Astrocyte (in vitro differentiated cells and primary cell): ENCODE measurements at regions not wholly inside any gene's neighbourhood (a gene's known extent, or its start where the extent isn't known, plus 50 kb on each side); places are given as distances from the start of the nearest gene placed in this dataset.

ENCODE experiments used
- DNase-seq: peaks from one replicate; pipeline ENCODE4 v3.0.0-alpha.2; 2010; ENCODE audit warnings: low read depth
- FAIRE-seq: peaks from 2 replicates; lab custom pipeline; 2011; peaks lifted over from hg19 to GRCh38; lab: Jason Lieb, UNC
- H2AFZ ChIP-seq: 2 replicates; pipeline ENCODE4 v1.6.0; 2012; ENCODE audit warnings: low read depth, low read length, inconsistent platforms
- H3K27ac ChIP-seq: 2 replicates; pipeline ENCODE4 v1.5.1; 2011; ENCODE audit warnings: low read depth, low read length, inconsistent platforms
- H3K27me3 ChIP-seq: 2 replicates; pipeline ENCODE4 v1.6.0; 2011; ENCODE audit warnings: low read length, inconsistent platforms; ENCODE audit not compliant: insufficient read depth
- H3K36me3 ChIP-seq: 2 replicates; pipeline ENCODE4 v1.5.1; 2011; ENCODE audit warnings: low read length, inconsistent platforms; ENCODE audit not compliant: insufficient read depth
- H3K4me1 ChIP-seq: 2 replicates; pipeline ENCODE4 v1.5.1; 2011; ENCODE audit warnings: low read length, inconsistent platforms; ENCODE audit not compliant: insufficient read depth
- H3K4me2 ChIP-seq: 2 replicates; pipeline ENCODE4 v1.6.0; 2012; ENCODE audit warnings: low read length, inconsistent platforms
- H3K4me3 ChIP-seq: 2 replicates; pipeline ENCODE4 v1.5.1; 2011; ENCODE audit warnings: low read depth, mild to moderate bottlenecking, low read length, inconsistent platforms; ENCODE audit not compliant: insufficient read depth
- H3K79me2 ChIP-seq: 2 replicates; pipeline ENCODE4 v1.6.0; 2012; ENCODE audit warnings: mild to moderate bottlenecking, low read length, inconsistent platforms; ENCODE audit not compliant: insufficient read depth
- H3K9ac ChIP-seq: 2 replicates; pipeline ENCODE4 v1.6.0; 2012; ENCODE audit warnings: mild to moderate bottlenecking, low read length, inconsistent platforms
- H3K9me3 ChIP-seq: 2 replicates; pipeline ENCODE4 v1.5.1; 2012; ENCODE audit warnings: low read depth, mild to moderate bottlenecking, low read length, inconsistent platforms; ENCODE audit not compliant: insufficient read depth
- H4K20me1 ChIP-seq: 2 replicates; pipeline ENCODE4 v1.6.0; 2012; ENCODE audit warnings: low read length, inconsistent platforms; ENCODE audit not compliant: insufficient read depth
- H3K27ac Mint-ChIP-seq: one replicate; pipeline ENCODE4 v1.8.0; 2021; ENCODE audit warnings: mild to moderate bottlenecking, mixed read lengths; ENCODE audit not compliant: unreplicated experiment
- H3K27me3 Mint-ChIP-seq: one replicate; pipeline ENCODE4 v1.8.0; 2021; ENCODE audit warnings: low read depth, mixed read lengths; ENCODE audit not compliant: unreplicated experiment
- H3K36me3 Mint-ChIP-seq: one replicate; pipeline ENCODE4 v1.8.0; 2021; ENCODE audit warnings: low read depth, mixed read lengths; ENCODE audit not compliant: unreplicated experiment
- H3K4me1 Mint-ChIP-seq: one replicate; pipeline ENCODE4 v1.8.0; 2021; ENCODE audit warnings: low read depth, mixed read lengths; ENCODE audit not compliant: unreplicated experiment
- H3K4me3 Mint-ChIP-seq: one replicate; pipeline ENCODE4 v1.8.0; 2021; ENCODE audit warnings: mild to moderate bottlenecking, moderate library complexity, mixed read lengths; ENCODE audit not compliant: unreplicated experiment
- H3K9me3 Mint-ChIP-seq: one replicate; pipeline ENCODE4 v1.8.0; 2021; ENCODE audit warnings: mild to moderate bottlenecking, mixed read lengths; ENCODE audit not compliant: unreplicated experiment
- EZH2 ChIP-seq: IDR thresholded peaks from 2 replicates; pipeline ENCODE4 v1.6.1; 2012; ENCODE audit warnings: mild to moderate bottlenecking, low read length, inconsistent platforms; ENCODE audit not compliant: insufficient read depth
- TF ChIP-seq, protein P1 (sequence below): IDR thresholded peaks from 2 replicates; pipeline ENCODE4 v1.5.1; 2011; ENCODE audit warnings: low read depth, mild to moderate bottlenecking, inconsistent platforms, low read length, moderate library complexity; ENCODE audit not compliant: insufficient read depth

GRCh38 chr13:81773263-81773662, 1432.3 kb upstream of the SPRY2 start:
- FAIRE-seq = no peak
- no peak overlapping the region for H3K27ac Mint-ChIP-seq
- H3K27me3 Mint-ChIP-seq = no peaks in the 10 kb centered on the region
- no peaks in the 10 kb centered on the region for H3K27me3 ChIP-seq
- H3K4me3 Mint-ChIP-seq = no peak overlapping the region
- TF ChIP-seq, protein P1, sequence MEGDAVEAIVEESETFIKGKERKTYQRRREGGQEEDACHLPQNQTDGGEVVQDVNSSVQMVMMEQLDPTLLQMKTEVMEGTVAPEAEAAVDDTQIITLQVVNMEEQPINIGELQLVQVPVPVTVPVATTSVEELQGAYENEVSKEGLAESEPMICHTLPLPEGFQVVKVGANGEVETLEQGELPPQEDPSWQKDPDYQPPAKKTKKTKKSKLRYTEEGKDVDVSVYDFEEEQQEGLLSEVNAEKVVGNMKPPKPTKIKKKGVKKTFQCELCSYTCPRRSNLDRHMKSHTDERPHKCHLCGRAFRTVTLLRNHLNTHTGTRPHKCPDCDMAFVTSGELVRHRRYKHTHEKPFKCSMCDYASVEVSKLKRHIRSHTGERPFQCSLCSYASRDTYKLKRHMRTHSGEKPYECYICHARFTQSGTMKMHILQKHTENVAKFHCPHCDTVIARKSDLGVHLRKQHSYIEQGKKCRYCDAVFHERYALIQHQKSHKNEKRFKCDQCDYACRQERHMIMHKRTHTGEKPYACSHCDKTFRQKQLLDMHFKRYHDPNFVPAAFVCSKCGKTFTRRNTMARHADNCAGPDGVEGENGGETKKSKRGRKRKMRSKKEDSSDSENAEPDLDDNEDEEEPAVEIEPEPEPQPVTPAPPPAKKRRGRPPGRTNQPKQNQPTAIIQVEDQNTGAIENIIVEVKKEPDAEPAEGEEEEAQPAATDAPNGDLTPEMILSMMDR = no peak
- no peak for TF ChIP-seq EZH2
- H3K27ac ChIP-seq = no peak overlapping the region
- no peak overlapping the region for H3K9ac ChIP-seq
- no peaks in the 10 kb centered on the region for H3K79me2 ChIP-seq
- H3K9me3 ChIP-seq = no peaks in the 10 kb centered on the region
- no peak overlapping the region for H3K4me2 ChIP-seq
- H4K20me1 ChIP-seq = no peaks in the 10 kb centered on the region
- DNase-seq = no peak
- no peak overlapping the region for H3K4me3 ChIP-seq
- no peaks in the 10 kb centered on the region for H3K36me3 ChIP-seq
- H2AFZ ChIP-seq = no peak overlapping the region
- no peaks in the 10 kb centered on the region for H3K9me3 Mint-ChIP-seq
- no peaks in the 10 kb centered on the region for H3K4me1 Mint-ChIP-seq
- no peaks in the 10 kb centered on the region for H3K4me1 ChIP-seq
- H3K36me3 Mint-ChIP-seq = no peaks in the 10 kb centered on the region

DNA sequence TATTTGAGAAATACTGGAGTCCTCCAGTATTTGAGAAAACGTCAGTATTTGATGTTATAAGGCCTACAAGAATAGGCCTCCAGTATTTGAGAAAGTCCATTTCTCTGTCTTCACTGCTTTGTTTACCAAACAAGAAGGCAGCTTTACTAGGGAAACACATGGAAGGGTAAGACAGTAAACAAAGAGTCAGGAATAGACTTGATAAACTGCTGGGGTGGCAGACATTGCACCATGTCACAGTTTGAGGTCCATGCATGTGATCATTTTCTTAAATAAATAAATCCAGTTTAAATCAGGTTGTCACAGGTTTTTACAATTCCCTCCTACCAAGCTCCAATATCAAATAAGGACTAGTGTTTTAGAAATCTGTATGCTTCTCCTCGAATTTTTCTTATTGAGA, 1431.0 kb upstream of the SPRY2 start:
- no peaks in the 10 kb centered on the region for H3K4me1 ChIP-seq
- H3K4me3 ChIP-seq = no peak overlapping the region
- no peaks in the 10 kb centered on the region for H3K9me3 ChIP-seq
- H3K4me2 ChIP-seq = no peak overlapping the region
- no peak for DNase-seq
- no peaks in the 10 kb centered on the region for H4K20me1 ChIP-seq
- Mint-ChIP-seq H3K36me3 (no peaks in the 10 kb centered on the region), H3K4me1 (no peaks in the 10 kb centered on the region), H3K27ac (no peak overlapping the region), H3K9me3 (no peaks in the 10 kb centered on the region), H3K27me3 (no peaks in the 10 kb centered on the region), H3K4me3 (no peak overlapping the region)
- no peak for FAIRE-seq
- no peaks in the 10 kb centered on the region for H3K27me3 ChIP-seq
- H3K79me2 ChIP-seq = no peaks in the 10 kb centered on the region
- TF ChIP-seq, protein P1 = no peak
- TF ChIP-seq EZH2 = no peak
- H3K27ac ChIP-seq = no peak overlapping the region
- no peak overlapping the region for H2AFZ ChIP-seq
- H3K9ac ChIP-seq = no peak overlapping the region
- H3K36me3 ChIP-seq = no peaks in the 10 kb centered on the region

DNA sequence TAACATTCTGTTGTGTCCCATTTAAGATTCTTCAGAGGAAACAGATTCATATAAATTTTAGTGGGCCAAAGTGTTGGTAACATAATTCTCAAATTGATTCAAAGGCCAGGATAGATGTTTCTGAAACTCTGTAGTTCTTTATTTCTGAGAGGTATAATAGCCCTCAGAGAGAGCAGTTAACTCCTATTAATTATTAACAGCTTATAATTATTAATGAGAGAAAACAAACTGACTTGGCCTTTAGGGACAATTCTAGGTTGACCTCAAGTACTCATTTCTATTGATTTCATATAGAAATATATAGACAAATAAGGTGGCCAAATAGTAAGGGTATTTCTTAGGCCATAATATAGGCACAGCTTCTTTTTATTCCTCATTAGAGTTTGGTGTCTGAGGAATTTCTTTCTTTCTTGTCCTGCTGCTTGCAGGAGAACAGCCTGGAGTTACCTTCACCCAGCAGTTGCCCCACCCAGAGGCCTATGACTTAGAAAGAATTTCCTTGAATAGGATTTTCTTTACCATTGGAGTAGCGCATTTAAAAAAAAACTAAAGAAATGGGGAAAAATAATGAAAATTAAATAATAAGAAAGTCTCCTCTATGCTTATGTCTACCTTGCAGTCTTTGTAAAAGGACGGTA, 1430.1 kb upstream of the SPRY2 start:
- H4K20me1 ChIP-seq = no peaks in the 10 kb centered on the region
- no peak for FAIRE-seq
- DNase-seq = no peak
- TF ChIP-seq, protein P1 = no peak
- no peak for TF ChIP-seq EZH2
- H2AFZ ChIP-seq = no peak overlapping the region
- H3K9me3 ChIP-seq = no peaks in the 10 kb centered on the region
- no peaks in the 10 kb centered on the region for H3K36me3 ChIP-seq
- no peaks in the 10 kb centered on the region for H3K4me1 Mint-ChIP-seq
- H3K27me3 ChIP-seq = no peaks in the 10 kb centered on the region
- no peak overlapping the region for H3K9ac ChIP-seq
- H3K27ac ChIP-seq = no peak overlapping the region
- H3K9me3 Mint-ChIP-seq = no peaks in the 10 kb centered on the region
- no peaks in the 10 kb centered on the region for H3K79me2 ChIP-seq
- H3K4me3 ChIP-seq = no peak overlapping the region
- H3K4me1 ChIP-seq = no peaks in the 10 kb centered on the region
- no peaks in the 10 kb centered on the region for H3K36me3 Mint-ChIP-seq
- no peak overlapping the region for H3K4me3 Mint-ChIP-seq
- no peak overlapping the region for H3K27ac Mint-ChIP-seq
- H3K27me3 Mint-ChIP-seq = no peaks in the 10 kb centered on the region
- no peak overlapping the region for H3K4me2 ChIP-seq
